ENCODE measurements at regions not wholly inside any gene's neighbourhood (a gene's known extent, or its start where the extent isn't known, plus 50 kb on each side); places are given as distances from the start of the nearest gene placed in this dataset.

DNA sequence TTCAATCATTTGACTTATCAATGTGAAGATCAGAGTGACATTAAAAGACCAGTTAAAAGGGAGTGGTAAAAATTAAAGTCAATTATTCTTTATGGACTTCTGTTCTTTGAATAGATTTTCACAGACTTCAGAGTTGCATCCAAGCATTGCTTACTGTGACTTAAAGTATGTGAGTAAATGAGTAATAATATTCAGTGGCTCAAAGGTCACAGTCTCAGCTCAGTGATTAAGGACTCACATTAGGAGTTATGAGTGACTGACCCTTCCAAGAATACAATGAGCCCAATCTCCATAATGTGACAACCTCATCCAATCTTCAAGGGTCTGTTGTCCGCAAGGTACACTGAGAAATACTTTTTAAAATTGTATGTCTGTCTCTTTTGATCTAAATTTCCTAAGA, 811.2 kb downstream of the BRINP1 start (continued):
- TF ChIP-seq, protein P1, sequence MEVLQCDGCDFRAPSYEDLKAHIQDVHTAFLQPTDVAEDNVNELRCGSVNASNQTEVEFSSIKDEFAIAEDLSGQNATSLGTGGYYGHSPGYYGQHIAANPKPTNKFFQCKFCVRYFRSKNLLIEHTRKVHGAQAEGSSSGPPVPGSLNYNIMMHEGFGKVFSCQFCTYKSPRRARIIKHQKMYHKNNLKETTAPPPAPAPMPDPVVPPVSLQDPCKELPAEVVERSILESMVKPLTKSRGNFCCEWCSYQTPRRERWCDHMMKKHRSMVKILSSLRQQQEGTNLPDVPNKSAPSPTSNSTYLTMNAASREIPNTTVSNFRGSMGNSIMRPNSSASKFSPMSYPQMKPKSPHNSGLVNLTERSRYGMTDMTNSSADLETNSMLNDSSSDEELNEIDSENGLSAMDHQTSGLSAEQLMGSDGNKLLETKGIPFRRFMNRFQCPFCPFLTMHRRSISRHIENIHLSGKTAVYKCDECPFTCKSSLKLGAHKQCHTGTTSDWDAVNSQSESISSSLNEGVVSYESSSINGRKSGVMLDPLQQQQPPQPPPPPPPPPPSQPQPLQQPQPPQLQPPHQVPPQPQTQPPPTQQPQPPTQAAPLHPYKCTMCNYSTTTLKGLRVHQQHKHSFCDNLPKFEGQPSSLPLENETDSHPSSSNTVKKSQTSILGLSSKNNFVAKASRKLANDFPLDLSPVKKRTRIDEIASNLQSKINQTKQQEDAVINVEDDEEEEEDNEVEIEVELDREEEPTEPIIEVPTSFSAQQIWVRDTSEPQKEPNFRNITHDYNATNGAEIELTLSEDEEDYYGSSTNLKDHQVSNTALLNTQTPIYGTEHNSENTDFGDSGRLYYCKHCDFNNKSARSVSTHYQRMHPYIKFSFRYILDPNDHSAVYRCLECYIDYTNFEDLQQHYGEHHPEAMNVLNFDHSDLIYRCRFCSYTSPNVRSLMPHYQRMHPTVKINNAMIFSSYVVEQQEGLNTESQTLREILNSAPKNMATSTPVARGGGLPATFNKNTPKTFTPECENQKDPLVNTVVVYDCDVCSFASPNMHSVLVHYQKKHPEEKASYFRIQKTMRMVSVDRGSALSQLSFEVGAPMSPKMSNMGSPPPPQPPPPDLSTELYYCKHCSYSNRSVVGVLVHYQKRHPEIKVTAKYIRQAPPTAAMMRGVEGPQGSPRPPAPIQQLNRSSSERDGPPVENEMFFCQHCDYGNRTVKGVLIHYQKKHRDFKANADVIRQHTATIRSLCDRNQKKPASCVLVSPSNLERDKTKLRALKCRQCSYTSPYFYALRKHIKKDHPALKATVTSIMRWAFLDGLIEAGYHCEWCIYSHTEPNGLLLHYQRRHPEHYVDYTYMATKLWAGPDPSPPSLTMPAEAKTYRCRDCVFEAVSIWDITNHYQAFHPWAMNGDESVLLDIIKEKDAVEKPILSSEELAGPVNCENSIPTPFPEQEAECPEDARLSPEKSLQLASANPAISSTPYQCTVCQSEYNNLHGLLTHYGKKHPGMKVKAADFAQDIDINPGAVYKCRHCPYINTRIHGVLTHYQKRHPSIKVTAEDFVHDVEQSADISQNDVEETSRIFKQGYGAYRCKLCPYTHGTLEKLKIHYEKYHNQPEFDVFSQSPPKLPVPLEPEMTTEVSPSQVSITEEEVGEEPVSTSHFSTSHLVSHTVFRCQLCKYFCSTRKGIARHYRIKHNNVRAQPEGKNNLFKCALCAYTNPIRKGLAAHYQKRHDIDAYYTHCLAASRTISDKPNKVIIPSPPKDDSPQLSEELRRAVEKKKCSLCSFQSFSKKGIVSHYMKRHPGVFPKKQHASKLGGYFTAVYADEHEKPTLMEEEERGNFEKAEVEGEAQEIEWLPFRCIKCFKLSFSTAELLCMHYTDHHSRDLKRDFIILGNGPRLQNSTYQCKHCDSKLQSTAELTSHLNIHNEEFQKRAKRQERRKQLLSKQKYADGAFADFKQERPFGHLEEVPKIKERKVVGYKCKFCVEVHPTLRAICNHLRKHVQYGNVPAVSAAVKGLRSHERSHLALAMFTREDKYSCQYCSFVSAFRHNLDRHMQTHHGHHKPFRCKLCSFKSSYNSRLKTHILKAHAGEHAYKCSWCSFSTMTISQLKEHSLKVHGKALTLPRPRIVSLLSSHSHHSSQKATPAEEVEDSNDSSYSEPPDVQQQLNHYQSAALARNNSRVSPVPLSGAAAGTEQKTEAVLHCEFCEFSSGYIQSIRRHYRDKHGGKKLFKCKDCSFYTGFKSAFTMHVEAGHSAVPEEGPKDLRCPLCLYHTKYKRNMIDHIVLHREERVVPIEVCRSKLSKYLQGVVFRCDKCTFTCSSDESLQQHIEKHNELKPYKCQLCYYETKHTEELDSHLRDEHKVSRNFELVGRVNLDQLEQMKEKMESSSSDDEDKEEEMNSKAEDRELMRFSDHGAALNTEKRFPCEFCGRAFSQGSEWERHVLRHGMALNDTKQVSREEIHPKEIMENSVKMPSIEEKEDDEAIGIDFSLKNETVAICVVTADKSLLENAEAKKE (CRISPR knock-in tag; IDR thresholded peaks at IDR 0.05), result no peak
- TF ChIP-seq EZH2phosphoT487 (IDR thresholded peaks at IDR 0.05; ENCODE audit: unreplicated experiment) (no peak), STAT1 (IDR thresholded peaks at IDR 0.05; ENCODE audit: unreplicated experiment) (no peak), NANOG (IDR thresholded peaks at IDR 0.05; ENCODE audit: borderline replicate concordance) (no peak), ZNF331 (CRISPR knock-in tag; IDR thresholded peaks at IDR 0.05; ENCODE audit: low read depth) (no peak), ZNF114 (CRISPR knock-in tag; IDR thresholded peaks at IDR 0.05) (no peak), POLR2AphosphoS5 (IDR thresholded peaks at IDR 0.05; ENCODE audit: low read depth) (no peak), ETS1 (IDR thresholded peaks at IDR 0.05) (no peak), CTCF (conservative IDR thresholded peaks at IDR 0.05; ENCODE audit: low read depth in 2 of 2) (no peak)

Measured in GM23338 (cell line).